NCI-H82 (cell line): ENCODE measurements at regions not wholly inside any gene's neighbourhood (a gene's known extent, or its start where the extent isn't known, plus 50 kb on each side); places are given as distances from the start of the nearest gene placed in this dataset.
"Not testable (repeated sequence)": the region's sequence is repeated elsewhere in the genome, so short reads cannot be mapped to it uniquely, and the experiment has no call there.

Experiments
- DNase-seq: peaks from one replicate; lab custom pipeline; 2025; lab: John Stamatoyannopoulos, UW

GRCh38 chr4:42205541-42205940 is 53.1 kb upstream of the BEND4 start:
- DNase-seq = no peak

- no peak for DNase-seq
Measured at GRCh38 chr4:42216664-42217063, 64.2 kb upstream of the BEND4 start.

- DNase-seq = no peak
Measured at GRCh38 chr4:42225286-42225685, 72.8 kb upstream of the BEND4 start.

- no peak for DNase-seq
Measured at GRCh38 chr4:42234817-42235216, 82.4 kb upstream of the BEND4 start.

- no peak for DNase-seq
Measured at GRCh38 chr4:42235304-42236021, 83.0 kb upstream of the BEND4 start.

GRCh38 chr4:42237010-42237409 is 84.6 kb upstream of the BEND4 start:
- DNase-seq = no peak

- no peak for DNase-seq
Measured at GRCh38 chr4:42237451-42237850, 85.0 kb upstream of the BEND4 start.

- no peak for DNase-seq
Measured at GRCh38 chr4:42248972-42249371, 96.5 kb upstream of the BEND4 start.

- DNase-seq = no peak
Measured at GRCh38 chr4:42252315-42252714, 99.9 kb upstream of the BEND4 start.

GRCh38 chr4:42257645-42258044 is 105.2 kb upstream of the BEND4 start:
- DNase-seq = not testable (repeated sequence)

GRCh38 chr4:42262701-42263490 is 110.4 kb upstream of the BEND4 start:
- DNase-seq = no peak

GRCh38 chr4:42265782-42266602 is 113.5 kb upstream of the BEND4 start:
- no peak for DNase-seq

- DNase-seq = no peak
Measured at GRCh38 chr4:42267724-42268123, 115.3 kb upstream of the BEND4 start.

GRCh38 chr4:42268824-42269223 is 116.4 kb upstream of the BEND4 start:
- DNase-seq = no peak

GRCh38 chr4:42271096-42271495 is 118.6 kb upstream of the BEND4 start:
- no peak for DNase-seq

GRCh38 chr4:42277291-42277690 is 120.0 kb upstream of the SHISA3 start:
- DNase-seq = no peak

GRCh38 chr4:42278709-42279324 is 118.5 kb upstream of the SHISA3 start:
- peak; percentile 1 for DNase-seq

- DNase-seq = peak; percentile 52
Measured at GRCh38 chr4:42280327-42281095, 116.8 kb upstream of the SHISA3 start.

GRCh38 chr4:42281324-42282020 is 115.8 kb upstream of the SHISA3 start:
- DNase-seq = peak; percentile 22

GRCh38 chr4:42282081-42282901 is 115.0 kb upstream of the SHISA3 start:
- peak; percentile 92 for DNase-seq
